ENCODE measurements at regions not wholly inside any gene's neighbourhood (a gene's known extent, or its start where the extent isn't known, plus 50 kb on each side); places are given as distances from the start of the nearest gene placed in this dataset.

GRCh38 chr11:31910950-31911576, 99.9 kb upstream of the PAX6 start:
- no peak for TF ChIP-seq CTCF (IDR thresholded peaks at IDR 0.05; ENCODE audit: low read depth, low read length)
- no peak overlapping the region for H3K4me3 ChIP-seq (ENCODE audit: low read depth, low read length)
- DNase-seq (ENCODE audit: low read depth, low spot score), result no peak
- in situ Hi-C loops (cut with HindIII; ENCODE audit: low sequenced_read_pairs), result no loop called here

- H3K4me3 ChIP-seq (ENCODE audit: low read depth, low read length), result no peak overlapping the region
- DNase-seq (ENCODE audit: low read depth, low spot score), result no peak
- in situ Hi-C loops (cut with HindIII; ENCODE audit: low sequenced_read_pairs), result no loop called here
- no peak for TF ChIP-seq CTCF (IDR thresholded peaks at IDR 0.05; ENCODE audit: low read depth, low read length)
These were observed 92.3 kb upstream of the PAX6 start for GRCh38 chr11:31903225-31904074.

GRCh38 chr11:31902706-31903105, 91.6 kb upstream of the PAX6 start:
- TF ChIP-seq CTCF (IDR thresholded peaks at IDR 0.05; ENCODE audit: low read depth, low read length), result no peak
- no peak overlapping the region for H3K4me3 ChIP-seq (ENCODE audit: low read depth, low read length)
- in situ Hi-C loops (cut with HindIII; ENCODE audit: low sequenced_read_pairs), result no loop called here
- no peak for DNase-seq (ENCODE audit: low read depth, low spot score)

GRCh38 chr11:31895926-31896325, 84.8 kb upstream of the PAX6 start:
- H3K4me3 ChIP-seq (ENCODE audit: low read depth, low read length), result no peak overlapping the region
- no peak for DNase-seq (ENCODE audit: low read depth, low spot score)
- in situ Hi-C loops (cut with HindIII; ENCODE audit: low sequenced_read_pairs), result no loop called here
- no peak for TF ChIP-seq CTCF (IDR thresholded peaks at IDR 0.05; ENCODE audit: low read depth, low read length)

- in situ Hi-C loops (cut with HindIII; ENCODE audit: low sequenced_read_pairs), result no loop called here
- no peak for DNase-seq (ENCODE audit: low read depth, low spot score)
- H3K4me3 ChIP-seq (ENCODE audit: low read depth, low read length), result no peak overlapping the region
- no peak for TF ChIP-seq CTCF (IDR thresholded peaks at IDR 0.05; ENCODE audit: low read depth, low read length)
These were observed 76.1 kb upstream of the PAX6 start for GRCh38 chr11:31887180-31887579.

- H3K4me3 ChIP-seq (ENCODE audit: low read depth, low read length), result no peak overlapping the region
- no peak for DNase-seq (ENCODE audit: low read depth, low spot score)
- in situ Hi-C loops (cut with HindIII; ENCODE audit: low sequenced_read_pairs), result no loop called here
- TF ChIP-seq CTCF (IDR thresholded peaks at IDR 0.05; ENCODE audit: low read depth, low read length), result no peak
These were observed 73.0 kb upstream of the PAX6 start for GRCh38 chr11:31884080-31884479.
